HG02678 (cell line): ENCODE measurements at regions not wholly inside any gene's neighbourhood (a gene's known extent, or its start where the extent isn't known, plus 50 kb on each side); places are given as distances from the start of the nearest gene placed in this dataset.
"Not testable (repeated sequence)": the region's sequence is repeated elsewhere in the genome, so short reads cannot be mapped to it uniquely, and the experiment has no call there.

Source experiments
- ATAC-seq: cut with Tn5 transposase; IDR thresholded peaks from one replicate; pipeline ENCODE4 v1.9.1; 2021; ENCODE audit warnings: mild to moderate bottlenecking, moderate library complexity; ENCODE audit not compliant: unreplicated experiment

DNA sequence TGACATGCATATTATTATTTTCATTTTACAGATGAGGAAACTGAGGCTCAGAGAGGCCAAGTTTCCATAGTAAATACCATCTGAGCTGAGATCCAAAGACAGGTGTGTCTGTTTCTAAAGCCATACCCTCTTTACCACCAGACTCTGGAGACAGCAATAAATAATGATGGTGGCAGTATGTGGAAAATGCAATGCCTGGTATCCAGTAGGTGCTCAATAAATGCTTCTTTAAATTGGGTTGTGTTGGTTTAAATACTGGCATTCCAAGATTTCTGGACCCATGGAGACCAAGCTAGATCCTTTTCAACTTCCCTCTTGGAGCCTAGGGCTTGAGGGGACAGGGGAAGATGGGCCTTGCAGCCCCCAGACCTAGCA is 221.3 kb upstream of the MSX2 start:
- no peak for ATAC-seq

DNA sequence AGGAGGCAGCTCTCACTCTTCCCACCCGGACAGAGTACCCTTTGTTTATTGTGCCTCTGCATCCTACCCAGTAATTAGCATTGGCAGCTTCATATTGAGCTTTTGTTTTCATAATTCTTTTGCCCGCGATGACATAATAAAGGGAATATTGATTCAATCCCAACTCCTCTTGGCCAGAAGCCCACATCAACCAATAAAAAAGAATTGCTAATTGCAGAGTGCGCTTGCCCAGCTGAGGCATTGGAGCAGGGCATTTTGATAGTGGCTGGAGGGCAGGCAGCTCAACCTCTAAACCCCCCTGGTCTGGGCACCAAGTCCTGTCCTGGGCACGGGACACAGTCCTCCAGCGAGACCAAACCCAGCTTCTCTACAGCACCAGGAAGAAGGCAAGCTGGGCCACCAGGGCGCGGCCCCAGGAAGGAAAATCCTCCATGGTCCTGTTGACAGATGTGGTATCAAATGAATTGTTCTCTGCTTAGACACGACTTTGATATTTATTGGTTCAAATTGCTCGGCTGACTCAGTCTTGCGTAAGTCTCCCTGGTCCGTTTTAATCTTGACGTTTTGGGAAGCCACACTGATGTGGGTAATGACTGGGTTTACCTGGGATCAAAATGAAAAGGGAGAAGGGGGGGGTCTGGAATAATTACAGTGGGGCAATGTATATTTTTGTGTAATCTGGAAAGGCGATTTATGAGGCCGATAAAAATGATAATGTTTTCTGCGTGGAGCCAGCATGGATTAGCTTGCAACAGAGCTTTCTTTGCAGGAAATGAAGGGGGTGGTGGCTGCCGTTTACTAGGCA is 220.7 kb upstream of the MSX2 start:
- no peak for ATAC-seq

DNA sequence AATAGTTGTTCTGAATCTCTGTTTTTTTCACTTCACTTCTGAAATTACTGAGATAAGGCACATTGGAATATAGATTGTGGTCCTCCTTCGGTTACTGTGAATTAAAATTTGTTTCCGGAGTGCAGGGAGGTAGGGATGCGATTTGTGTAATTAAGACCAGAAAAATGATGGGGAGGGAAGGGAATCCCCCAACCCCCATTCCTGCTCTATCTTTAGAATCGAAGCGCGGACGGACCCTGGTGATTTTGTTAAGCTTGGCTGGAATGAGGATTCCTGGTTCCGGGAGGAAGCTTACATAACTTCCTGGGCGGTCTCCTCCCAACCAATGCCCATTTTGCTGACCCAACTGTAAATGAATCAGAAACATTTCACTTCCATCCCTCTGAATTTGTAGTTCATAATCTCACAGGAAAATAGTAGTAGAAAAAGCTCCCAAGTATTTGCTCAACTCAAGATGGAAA is 220.1 kb upstream of the MSX2 start:
- no peak for ATAC-seq

DNA sequence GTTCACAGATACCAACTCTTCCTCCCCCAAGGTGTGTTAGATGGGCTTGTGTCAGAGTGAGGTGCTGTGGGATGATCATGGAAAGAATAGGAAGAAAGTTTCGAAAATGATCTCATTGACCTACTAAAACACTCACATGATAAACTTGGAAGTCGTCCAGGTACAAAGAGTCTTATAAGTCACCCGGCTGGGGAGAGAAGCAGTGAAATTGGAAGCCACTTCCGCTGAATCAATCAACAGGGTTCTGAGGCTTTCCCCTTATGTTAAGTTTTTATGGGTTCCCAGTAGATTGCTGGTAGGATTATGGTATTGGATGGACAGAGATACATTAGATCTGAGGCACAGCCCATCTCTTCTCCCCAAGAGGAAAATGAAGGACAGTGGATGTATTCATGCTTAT is 218.8 kb upstream of the MSX2 start:
- ATAC-seq: no peak

DNA sequence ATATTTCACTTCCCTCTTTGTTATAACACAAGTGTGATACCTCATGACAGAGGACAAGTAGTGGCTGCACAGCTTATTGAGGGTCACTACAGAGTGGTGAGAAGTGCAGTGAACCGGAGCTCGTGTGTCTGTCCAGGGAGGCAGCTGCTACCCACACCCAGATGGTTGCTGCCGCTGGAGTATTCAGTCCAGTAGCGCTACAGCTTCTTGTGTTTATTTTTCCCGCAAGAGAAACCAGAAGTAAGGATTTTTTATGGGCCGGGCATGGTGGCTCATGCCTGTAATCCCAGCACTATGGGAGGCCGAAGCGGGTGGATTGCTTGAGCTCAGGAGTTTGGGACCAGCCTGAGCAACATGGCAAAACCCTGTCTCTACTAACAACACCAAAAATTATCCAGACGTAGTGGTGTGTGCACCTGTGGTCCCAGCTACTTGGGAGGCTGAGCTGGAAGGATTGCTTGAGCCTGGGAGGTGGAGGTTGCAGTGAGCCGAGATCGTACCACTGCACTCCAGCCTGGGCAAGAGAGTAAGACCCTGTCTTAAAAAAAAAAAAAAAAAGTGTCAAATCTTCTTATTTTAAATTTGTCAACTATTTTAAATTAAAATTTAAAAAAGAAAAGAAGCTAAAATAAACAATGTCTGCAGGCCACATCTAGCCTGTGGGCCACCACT is 213.5 kb upstream of the MSX2 start:
- not testable (repeated sequence) for ATAC-seq

DNA sequence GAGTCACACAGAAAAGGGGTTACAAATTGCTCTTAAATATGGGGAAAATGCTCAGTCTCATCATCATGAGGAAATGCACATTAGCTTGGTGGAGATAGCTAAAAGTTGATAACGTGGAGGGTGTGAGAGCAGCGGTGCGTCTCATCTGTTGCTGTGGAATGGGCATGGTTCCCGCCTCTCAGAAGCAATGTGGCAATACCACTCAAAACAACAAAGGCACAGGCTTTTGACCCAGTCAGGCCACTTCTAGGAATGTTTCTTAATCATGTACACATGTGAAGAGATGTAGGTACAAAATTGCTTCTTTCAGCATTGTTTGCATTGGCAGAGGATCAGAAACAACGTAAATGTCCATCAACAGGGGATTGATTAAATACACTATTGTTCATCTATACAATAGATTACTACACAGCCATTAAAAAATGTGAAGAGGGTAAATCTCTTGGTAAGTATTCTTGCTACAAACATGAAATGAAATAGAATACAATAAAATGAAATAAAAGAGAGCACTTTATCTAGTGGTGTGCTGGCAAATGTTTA is 212.6 kb upstream of the MSX2 start:
- ATAC-seq: no peak

DNA sequence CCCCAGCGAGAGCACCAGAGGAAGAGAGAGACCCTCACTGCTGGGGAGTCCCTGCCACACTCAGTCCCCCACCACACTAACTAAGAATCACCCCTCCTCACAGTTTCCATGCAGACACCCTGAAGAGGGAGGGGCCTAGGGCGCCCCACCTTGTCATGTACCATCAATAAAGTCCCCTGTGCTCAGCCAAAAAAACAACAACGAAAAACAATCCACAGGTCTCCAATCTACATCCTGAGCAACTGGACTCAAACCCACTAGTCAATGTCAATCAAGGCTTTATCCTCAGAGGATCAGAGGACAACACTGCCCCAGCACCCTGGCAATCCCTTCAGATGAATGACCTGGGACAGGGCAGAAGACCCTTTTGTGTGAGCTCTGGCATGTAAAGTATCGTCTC is 210.1 kb upstream of the MSX2 start:
- no peak for ATAC-seq

DNA sequence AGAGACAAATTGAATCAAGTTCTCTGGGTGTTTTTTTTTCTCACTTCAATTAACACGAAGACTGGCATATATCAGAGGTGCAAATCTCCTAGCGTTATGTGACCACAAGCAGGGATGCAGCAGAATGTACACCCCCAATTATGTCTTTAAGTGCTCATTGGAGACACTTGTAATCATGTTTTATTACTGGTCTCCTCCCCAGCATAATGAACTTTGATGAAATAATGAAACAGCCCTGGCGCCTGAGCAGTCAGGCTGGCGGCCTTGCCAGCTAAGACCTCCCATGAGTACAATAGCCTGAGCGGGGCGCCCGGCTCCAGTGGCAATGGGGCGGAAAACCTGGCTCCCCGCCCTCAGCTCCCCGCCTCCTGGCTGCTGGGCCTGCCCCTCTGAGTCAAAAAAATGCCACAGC is 209.4 kb upstream of the MSX2 start:
- no peak for ATAC-seq

DNA sequence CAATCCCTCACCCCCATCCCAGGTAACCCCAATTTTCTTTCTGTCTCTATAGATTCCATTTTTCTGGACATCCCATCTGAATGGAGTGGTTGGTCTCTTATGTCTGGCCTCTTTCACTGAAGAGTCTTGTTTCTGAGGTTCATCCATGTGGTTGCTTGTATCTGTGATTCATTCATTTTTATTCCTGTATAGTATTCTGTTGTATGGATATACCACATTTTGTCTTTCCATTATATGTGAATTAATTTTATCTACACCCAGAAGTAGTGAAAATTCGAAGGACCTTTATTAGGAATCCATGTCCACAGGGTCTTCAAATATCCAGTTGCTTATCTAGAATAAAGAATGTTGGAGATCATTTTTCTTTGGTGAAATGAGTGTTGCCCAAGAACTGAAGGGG is 207.6 kb upstream of the MSX2 start:
- ATAC-seq: no peak

DNA sequence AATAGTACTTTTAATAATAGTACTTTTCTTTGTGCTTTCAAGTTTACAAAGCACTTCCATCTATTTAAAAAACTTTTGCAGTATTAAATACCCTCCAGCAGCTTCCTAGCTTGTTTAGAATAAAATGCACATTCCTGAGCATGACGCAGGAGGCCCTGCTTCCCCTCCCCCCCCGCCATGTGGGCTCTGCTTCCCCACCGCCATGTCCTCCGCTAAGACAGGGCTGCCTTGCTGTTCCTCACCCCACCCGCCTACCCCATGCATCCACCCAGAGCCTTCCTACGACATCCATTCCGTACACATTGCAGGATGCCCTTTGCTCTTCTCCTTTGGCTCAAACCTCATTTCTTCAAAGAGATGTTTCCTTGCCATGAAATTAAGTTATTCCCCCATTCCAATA is 205.9 kb upstream of the MSX2 start:
- no peak for ATAC-seq

DNA sequence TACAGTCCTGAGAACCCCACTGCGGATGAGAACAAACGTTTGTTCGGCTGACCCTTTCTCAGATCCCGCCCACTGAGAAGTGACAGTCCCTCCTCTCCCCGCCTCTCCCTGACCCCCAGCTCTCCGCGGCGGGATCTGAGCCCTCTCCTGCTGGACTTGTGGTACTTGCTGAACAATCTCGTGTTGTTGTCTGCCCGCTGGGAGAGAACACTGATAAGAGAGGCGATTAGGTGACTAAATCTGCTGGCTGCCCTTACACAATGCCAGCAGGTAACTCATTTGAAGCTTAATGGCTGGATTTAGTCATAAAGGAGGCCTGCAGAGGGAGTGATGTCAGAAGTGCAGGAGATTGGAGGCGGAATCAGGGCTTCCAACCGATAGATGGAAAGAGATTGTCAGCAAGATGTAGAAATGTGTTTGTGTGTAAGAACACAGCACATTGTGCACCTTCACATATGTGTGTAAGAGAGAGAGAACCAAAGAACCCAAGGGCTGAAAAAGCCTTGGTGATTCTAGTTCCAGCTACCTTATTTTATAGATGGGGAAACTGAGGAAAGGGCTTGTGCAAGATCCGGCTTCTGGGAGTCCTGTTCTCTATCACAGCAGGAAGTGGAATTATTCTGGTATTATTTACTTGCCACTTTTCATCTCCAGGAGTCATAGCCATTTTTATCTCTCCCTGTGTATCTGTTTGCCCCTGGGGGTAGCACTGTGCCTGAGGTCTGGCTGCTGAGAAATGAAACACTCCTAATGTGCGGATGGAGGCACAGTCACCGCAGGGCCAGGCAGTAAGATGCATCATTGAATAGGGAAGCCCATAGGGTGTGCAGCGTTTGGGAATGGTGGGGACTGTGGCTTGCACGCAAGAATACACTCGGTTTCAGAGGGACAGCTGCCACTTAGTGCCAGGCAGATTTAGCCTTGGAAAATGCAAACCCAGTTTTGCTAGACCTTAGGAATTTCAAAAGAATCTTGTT is 203.7 kb upstream of the MSX2 start:
- no peak for ATAC-seq

DNA sequence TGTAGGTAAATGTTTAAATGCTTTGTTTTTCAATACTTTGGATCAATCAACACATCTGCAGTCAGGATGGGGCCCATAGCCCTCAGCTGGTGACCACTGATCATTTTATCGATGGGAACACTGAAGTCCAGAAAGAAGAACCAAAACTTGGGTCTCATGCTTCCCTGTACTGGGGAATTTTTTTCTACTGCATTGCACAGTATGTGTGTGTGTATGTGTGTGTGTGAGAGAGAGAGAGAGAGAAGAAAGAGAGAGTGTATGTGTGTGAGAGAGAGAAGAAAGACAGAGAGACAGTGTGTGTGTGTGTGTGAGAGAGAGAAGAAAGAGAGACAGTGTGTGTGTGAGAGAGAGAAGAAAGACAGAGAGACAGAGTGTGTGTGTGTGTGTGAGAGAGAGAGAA is 202.9 kb upstream of the MSX2 start:
- no peak for ATAC-seq

DNA sequence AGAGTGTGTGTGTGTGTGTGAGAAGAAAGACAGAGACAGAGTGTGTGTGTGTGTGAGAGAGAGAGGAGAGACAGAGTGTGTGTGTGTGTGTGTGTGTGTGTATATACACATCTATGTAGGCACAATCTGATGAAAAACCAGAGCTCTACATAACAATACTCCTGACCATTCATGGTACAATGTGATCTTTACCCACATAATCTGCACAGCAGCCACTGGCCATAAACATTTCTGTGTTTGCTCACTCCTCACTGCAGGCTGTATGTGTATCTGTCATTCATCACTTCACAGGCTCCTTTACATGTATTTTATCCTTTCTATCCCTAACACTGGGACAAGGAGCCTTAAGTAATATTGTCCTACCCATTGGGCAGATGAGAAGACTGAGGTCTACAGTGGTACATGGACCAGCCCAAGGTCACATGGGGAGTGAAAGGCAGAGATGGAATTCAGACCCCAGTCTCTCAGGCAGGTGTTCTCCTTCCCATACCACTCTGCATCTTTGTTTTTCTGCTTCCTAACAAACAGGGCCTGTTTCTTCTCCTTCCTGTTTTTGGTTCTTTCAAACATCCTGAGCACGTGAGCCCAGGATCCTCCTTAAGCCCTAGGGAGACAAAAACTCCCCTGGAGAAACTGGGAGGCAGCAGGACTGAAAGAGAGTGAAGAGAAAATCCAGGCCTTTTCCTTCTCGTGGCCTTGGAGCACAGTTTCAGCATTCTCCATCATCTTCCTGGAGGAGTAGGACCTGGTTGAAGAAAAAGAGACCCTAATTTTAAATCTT is 201.7 kb upstream of the MSX2 start:
- no peak for ATAC-seq

DNA sequence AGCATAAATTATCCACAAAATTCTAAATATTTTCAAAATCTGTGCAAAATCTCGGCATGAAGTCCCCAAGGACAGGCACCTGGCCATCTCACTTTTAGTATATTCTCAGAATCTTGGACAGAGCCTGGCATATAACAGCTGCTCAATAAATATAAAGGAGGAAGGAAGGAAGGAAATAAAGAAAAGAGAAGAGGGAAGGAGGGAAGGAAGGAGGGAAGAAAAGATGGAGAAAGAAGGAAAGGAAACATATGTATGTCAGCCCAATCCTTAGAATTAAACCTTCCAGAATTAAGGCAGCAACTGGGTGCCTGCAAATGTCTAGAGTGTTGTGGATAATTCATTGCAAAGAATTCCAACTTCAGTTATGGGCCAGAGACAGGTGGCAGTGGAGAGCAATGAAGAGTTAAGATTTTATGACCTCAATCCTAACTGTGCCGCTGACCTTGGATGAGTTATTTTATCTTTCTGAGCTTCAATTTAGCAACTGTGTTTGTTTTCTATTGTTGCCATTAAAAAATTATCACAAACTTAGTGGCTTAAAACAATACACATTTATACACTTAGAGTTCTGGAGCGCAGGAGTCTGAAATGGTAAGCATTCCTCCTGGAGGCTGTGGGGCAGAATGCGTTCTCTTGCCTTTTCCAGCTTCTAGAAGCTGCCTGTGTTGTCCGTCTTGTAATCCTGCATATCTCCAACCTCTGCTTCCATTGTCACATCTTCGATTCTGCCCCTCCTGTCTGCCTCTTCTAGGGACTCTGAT is 200.9 kb upstream of the MSX2 start:
- no peak for ATAC-seq

DNA sequence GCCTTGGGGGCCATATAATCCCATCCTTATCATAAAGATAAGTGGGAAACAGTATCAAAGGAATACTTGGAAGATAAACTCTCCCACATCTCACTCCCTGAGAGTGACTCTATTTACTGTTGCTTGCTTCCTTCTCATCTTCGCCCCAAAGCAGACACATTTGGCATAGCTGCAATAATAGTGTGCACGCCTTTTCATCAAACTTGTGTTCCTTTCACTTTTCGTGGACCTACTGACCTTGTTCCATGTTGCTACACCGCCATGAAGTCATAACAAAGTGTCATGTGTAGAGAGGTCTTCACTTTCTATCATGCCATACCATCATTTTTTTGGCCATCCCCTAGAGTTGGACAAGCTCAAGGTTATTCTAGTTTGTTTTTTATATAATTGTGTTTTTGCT is 200.0 kb upstream of the MSX2 start:
- no peak for ATAC-seq

DNA sequence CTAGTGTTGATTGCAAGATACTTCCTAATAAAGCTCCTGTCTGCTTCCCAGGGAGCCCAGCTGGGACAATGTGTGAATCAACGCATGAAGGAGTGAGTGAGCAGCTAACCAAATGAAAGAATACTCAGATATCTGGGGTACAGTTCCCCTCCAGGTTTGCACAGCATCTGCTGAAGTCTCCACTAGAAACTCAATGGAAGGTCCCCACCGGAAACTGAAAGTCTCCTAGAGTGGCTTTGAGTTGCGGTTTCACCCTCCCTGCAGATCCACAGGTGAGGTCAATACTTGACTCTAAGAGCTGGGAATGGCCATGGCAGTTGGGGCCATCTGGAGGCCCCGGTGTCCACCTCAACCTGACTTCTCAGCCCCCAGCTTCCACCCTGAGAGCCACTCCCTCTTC is 198.2 kb upstream of the MSX2 start:
- no peak for ATAC-seq

DNA sequence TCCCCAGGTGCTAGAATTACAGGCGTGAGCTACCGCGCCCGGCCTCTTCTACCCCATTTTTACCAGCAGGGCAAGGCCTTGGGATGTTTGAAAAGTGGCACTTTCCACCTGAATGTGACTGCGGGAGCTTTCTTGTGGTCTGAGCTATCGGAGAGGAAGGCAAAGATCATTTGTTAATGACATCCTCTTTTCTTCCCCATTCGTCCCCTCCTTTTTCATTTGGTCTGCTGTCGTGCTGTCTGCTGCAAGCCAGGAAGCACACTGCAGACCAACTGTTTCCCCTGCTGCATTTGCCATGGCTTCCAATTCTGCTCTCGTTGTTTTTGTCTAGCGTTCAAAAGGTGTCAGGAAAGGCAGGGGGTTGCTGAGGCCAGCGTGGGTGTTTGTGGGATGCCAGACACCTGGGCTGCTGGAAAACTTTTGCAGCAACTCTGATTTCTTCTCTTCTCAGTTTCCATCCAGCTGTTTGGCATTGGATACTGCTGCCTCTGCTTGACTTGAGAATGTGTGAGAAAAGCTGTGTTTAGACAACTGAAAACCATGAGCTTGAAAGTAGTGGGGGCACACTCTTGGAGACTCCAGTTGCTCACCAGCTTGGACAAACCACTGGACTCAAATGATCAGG is 196.4 kb upstream of the MSX2 start:
- no peak for ATAC-seq

DNA sequence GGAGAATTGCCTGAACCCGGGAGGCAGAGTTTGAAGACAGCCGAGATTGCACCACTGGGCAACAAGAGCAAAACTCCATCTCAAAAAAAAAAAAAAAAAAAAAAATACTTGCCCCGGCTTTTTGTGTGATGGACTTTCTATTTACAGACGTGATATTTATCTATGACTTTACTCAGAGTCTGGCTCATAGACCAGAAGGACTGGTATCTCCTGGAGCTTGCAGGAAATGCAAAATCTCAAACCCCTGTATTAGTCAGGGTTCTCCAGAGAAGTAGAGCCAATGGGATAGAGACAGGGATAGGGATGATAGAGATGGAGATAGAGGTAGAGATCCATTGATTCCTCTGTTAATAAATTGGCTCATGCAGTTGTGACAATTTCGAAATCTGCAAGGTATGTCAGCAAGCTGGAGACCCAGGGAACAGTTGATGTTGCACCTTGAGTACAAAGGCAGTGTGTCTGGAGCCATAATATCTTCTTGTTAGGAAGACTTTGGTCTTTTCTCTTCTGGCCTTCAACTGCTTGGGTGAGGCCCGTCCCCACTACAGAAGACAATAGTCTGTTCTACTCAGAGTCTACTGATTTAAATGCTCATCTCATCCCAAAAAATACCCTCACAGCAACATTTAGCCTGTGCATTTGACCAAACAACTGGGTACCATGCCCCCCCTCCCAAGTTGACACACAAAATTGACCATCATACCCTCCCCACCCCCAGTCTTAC is 195.4 kb upstream of the MSX2 start:
- ATAC-seq: no peak
